ENCODE measurements at regions not wholly inside any gene's neighbourhood (a gene's known extent, or its start where the extent isn't known, plus 50 kb on each side); places are given as distances from the start of the nearest gene placed in this dataset.

DNA sequence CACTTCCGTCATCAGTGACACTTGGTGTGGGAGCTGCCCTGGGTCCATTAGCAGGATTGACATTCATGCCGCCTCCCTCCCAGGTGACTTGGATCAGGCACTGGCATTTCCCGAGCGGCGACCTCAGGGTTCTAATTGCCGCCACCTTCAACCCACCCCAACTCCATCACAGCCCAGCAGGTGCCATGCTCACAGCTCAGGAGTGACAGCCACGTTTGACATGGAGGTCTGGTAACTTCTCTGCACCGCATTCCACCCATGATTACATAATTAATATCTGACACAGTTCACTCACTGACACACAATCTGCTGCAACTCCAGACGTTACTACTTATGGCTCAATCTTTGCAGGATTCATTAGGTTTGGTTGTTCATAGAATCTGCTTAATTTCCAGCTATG is 450.9 kb upstream of the MYT1L start:
- TF ChIP-seq EZH2 (IDR thresholded peaks at IDR 0.05; ENCODE audit: low read depth), result no peak
- TF ChIP-seq, protein P1, sequence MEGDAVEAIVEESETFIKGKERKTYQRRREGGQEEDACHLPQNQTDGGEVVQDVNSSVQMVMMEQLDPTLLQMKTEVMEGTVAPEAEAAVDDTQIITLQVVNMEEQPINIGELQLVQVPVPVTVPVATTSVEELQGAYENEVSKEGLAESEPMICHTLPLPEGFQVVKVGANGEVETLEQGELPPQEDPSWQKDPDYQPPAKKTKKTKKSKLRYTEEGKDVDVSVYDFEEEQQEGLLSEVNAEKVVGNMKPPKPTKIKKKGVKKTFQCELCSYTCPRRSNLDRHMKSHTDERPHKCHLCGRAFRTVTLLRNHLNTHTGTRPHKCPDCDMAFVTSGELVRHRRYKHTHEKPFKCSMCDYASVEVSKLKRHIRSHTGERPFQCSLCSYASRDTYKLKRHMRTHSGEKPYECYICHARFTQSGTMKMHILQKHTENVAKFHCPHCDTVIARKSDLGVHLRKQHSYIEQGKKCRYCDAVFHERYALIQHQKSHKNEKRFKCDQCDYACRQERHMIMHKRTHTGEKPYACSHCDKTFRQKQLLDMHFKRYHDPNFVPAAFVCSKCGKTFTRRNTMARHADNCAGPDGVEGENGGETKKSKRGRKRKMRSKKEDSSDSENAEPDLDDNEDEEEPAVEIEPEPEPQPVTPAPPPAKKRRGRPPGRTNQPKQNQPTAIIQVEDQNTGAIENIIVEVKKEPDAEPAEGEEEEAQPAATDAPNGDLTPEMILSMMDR (conservative IDR thresholded peaks at IDR 0.05), result no peak

Measured in PC-9 (cell line).